Lower lobe of right lung (tissue), 2 donors: ENCODE measurements at regions not wholly inside any gene's neighbourhood (a gene's known extent, or its start where the extent isn't known, plus 50 kb on each side); places are given as distances from the start of the nearest gene placed in this dataset.

Experiments used
- ATAC-seq, 2 donors: fragments of 200-7000 bp; cut with Tn5 transposase; one replicate each; pipeline ENCODE4 v1.9.1; 2020 to 2022; ENCODE audit warnings: mild to moderate bottlenecking in 2 of 2, moderate library complexity in 2 of 2
- DNase-seq: peaks from one replicate; pipeline ENCODE4 v3.0.0-alpha.2; 2020
- H3K27ac ChIP-seq: fragments of 200-600 bp; one replicate; pipeline ENCODE4 v1.8.0; 2022
- H3K27me3 ChIP-seq: fragments of 200-600 bp; one replicate; pipeline ENCODE4 v1.8.0; 2022; ENCODE audit warnings: low read depth
- H3K36me3 ChIP-seq: fragments of 200-600 bp; one replicate; pipeline ENCODE4 v1.8.0; 2022; ENCODE audit warnings: mild to moderate bottlenecking
- H3K4me1 ChIP-seq: fragments of 200-600 bp; one replicate; pipeline ENCODE4 v1.8.0; 2022
- H3K4me3 ChIP-seq: fragments of 200-600 bp; one replicate; pipeline ENCODE4 v1.8.0; 2022; ENCODE audit warnings: mild to moderate bottlenecking
- H3K9me3 ChIP-seq: fragments of 200-600 bp; one replicate; pipeline ENCODE4 v1.8.0; 2022
- intact Hi-C: fragments of 100-400 bp; cut with DNase I; formaldehyde crosslinking; loops from one replicate; pipeline ENCODE4 v1.11.0; 2022
- TF ChIP-seq, protein P1 (sequence below): fragments of 200-600 bp; IDR thresholded peaks from one replicate; pipeline ENCODE4 v1.8.0; 2022; ENCODE audit warnings: antibody characterized with exemption, mild to moderate bottlenecking
- donor health status: DM: no; HTN: yes; CAD: no; lungs with severe emphysema.

DNA sequence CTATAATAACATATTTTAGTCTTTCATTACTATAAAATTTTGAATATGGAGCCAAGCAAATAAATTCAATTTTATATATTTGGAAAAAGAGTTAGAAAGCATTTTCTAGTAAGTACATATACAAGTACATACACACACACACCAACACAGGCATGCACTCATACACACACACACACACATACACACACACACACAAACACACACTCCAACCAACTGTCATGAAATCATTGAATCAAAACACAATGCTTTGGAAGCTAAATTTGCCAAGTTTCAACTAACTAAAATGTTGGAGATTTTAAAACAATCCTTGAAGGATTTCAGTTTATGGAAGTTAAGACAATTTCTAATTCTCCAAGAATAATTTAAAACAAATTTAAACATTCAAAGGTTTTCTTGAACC lies 283.2 kb downstream of the TAF11L14 start:
- no peaks in the 10 kb centered on the region for H3K36me3 ChIP-seq
- H3K4me1 ChIP-seq = no peaks in the 10 kb centered on the region
- no peak for DNase-seq
- no peak overlapping the region for H3K4me3 ChIP-seq
- TF ChIP-seq, protein P1, sequence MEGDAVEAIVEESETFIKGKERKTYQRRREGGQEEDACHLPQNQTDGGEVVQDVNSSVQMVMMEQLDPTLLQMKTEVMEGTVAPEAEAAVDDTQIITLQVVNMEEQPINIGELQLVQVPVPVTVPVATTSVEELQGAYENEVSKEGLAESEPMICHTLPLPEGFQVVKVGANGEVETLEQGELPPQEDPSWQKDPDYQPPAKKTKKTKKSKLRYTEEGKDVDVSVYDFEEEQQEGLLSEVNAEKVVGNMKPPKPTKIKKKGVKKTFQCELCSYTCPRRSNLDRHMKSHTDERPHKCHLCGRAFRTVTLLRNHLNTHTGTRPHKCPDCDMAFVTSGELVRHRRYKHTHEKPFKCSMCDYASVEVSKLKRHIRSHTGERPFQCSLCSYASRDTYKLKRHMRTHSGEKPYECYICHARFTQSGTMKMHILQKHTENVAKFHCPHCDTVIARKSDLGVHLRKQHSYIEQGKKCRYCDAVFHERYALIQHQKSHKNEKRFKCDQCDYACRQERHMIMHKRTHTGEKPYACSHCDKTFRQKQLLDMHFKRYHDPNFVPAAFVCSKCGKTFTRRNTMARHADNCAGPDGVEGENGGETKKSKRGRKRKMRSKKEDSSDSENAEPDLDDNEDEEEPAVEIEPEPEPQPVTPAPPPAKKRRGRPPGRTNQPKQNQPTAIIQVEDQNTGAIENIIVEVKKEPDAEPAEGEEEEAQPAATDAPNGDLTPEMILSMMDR = no peak
- H3K27ac ChIP-seq = no peak overlapping the region
- no peaks in the 10 kb centered on the region for H3K9me3 ChIP-seq
- H3K27me3 ChIP-seq = no peaks in the 10 kb centered on the region
- intact Hi-C loops = no loop called here
- no peak for ATAC-seq

DNA sequence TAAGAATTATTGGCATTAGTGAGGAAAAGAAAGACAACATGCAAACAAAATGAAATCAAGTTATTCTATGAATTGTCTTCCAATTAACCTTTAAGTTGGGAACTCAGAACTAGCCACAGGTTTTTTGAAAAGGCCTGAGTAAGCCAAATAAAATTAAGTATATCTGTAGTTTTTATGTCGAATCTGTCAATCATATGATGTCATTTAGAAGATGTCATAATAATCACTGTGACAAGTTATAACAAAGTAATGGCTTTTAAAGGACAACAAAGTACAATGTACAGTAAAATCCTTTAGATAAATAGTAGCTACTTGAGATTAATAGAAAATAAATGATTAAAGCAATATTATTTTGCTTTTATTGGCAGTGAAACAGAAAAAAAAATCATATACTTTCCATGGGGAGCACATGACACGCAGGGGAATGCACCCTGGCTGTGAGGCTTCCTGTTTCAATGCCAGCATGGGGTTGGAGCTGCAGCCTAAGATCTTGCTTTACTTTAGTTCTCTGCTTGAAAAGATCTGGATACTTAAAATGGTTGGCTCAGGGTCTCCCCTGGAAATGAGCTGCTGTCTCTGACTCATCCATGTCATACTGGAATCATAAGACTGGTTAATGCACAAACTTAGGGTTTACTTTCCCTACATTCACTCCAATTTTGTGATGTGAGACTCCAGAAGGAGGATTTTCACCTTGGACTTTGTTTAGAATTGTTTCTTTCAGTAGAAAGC lies 284.3 kb downstream of the TAF11L14 start:
- no peak for ATAC-seq
- TF ChIP-seq, protein P1 = no peak
- H3K27ac ChIP-seq = no peak overlapping the region
- H3K9me3 ChIP-seq = no peaks in the 10 kb centered on the region
- H3K4me3 ChIP-seq = no peak overlapping the region
- H3K4me1 ChIP-seq = no peaks in the 10 kb centered on the region
- H3K36me3 ChIP-seq = no peaks in the 10 kb centered on the region
- no peak for DNase-seq
- intact Hi-C loops = no loop called here
- H3K27me3 ChIP-seq = no peaks in the 10 kb centered on the region

DNA sequence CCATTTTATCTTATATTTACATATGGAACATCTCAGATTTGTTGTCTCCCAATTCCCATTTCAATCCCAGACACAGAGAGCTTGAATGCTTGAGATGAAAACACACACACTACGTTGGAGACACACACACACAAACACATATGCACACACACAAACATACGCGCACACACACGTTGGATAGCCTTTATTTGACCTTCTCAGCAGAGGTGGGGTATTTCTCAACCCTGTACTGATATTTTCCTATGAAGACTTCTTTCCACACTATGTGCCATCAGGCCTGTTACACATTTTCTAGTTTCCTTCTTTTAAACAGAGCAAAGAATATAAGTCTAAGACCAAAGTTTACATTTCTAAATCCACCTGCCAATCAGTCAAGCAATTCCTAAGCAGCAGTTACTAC lies 291.0 kb downstream of the TAF11L14 start:
- no peak overlapping the region for H3K4me3 ChIP-seq
- TF ChIP-seq, protein P1 = no peak
- H3K9me3 ChIP-seq = no peaks in the 10 kb centered on the region
- DNase-seq = no peak
- no peaks in the 10 kb centered on the region for H3K27me3 ChIP-seq
- no peak overlapping the region for H3K27ac ChIP-seq
- H3K36me3 ChIP-seq = no peaks in the 10 kb centered on the region
- intact Hi-C loops = no loop called here
- H3K4me1 ChIP-seq = peaks cover 4% of the 10 kb centered on the region
- no peak for ATAC-seq

DNA sequence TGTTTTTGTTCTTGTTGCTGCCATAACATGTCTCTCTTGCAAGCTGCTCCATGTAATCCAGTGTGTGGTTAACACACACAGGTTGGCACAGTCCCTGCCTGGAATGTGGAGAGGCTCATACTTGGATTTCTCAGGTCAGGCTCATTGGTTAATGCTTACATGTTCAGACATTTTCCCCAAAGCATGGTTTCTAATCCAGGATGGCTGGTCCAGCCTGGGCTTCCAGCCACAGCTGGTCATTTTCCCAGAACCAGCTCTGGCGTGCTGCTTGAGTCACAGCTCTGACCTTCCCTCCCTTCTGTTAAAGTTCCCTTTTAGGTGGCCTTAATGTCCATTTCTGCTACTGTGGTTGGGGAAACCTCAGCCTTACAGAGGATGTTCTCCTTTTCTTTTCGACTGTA lies 294.3 kb downstream of the TAF11L14 start:
- ATAC-seq (peak; percentile 42 to 65), DNase-seq (no peak)
- Histone ChIP-seq H3K36me3 (no peaks in the 10 kb centered on the region), H3K4me1 (peaks cover 4% of the 10 kb centered on the region), H3K9me3 (peaks cover 9% of the 10 kb centered on the region), H3K4me3 (no peak overlapping the region), H3K27ac (no peak overlapping the region), H3K27me3 (no peaks in the 10 kb centered on the region)
- intact Hi-C loops = no loop called here
- TF ChIP-seq, protein P1 = no peak

DNA sequence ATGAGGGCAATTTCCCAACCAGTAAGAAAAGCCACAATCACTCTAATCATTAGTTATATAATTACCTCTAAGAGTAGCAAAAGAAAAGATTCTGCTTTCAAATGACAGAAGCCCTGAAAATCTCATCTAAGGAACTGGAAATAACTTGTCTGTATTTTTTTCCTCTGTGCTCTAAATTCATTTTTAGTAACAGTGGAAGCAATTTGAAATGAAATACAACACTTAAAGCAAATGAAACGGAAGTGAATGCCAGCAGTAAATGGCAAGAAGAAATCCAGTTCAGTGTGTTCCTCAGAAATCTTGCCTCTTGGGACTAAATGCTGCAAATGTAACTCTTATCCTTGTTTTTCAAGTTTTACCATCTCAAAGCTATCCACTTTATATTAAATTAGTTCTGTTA lies 294.9 kb downstream of the TAF11L14 start:
- H3K9me3 ChIP-seq = peaks cover 14% of the 10 kb centered on the region
- intact Hi-C loops = no loop called here
- no peak for DNase-seq
- H3K27ac ChIP-seq = no peak overlapping the region
- H3K27me3 ChIP-seq = no peaks in the 10 kb centered on the region
- H3K36me3 ChIP-seq = no peaks in the 10 kb centered on the region
- H3K4me1 ChIP-seq = peaks cover 4% of the 10 kb centered on the region
- no peak for ATAC-seq
- TF ChIP-seq, protein P1 = no peak
- no peak overlapping the region for H3K4me3 ChIP-seq
